ENCODE measurements at regions not wholly inside any gene's neighbourhood (a gene's known extent, or its start where the extent isn't known, plus 50 kb on each side); places are given as distances from the start of the nearest gene placed in this dataset.

DNA sequence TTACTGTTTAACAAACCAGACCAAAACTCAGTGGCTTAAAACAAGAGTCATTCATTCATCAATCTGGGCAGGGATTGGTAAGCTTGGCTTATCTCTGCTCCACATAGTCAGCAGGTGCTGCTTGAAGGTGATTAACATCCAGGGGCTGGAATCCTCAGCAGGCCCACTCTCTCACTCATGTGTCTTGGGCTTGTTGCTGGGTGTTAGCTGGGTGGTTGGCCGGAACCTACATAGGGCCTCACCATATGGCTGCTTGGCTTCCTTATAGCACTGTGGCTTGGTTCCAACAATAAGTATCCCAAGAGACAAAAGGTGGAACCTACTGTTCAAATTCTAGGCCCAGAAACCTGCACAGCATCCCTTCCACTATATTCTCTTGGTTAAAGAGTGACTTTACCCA is 125.0 kb downstream of the RASGEF1B start:
- no peak for TF ChIP-seq CTCF (IDR thresholded peaks at IDR 0.05)
- no peak for TF ChIP-seq POLR2A (IDR thresholded peaks at IDR 0.05)
